ENCODE measurements at regions not wholly inside any gene's neighbourhood (a gene's known extent, or its start where the extent isn't known, plus 50 kb on each side); places are given as distances from the start of the nearest gene placed in this dataset.
"Not testable (repeated sequence)": the region's sequence is repeated elsewhere in the genome, so short reads cannot be mapped to it uniquely, and the experiment has no call there.

DNA sequence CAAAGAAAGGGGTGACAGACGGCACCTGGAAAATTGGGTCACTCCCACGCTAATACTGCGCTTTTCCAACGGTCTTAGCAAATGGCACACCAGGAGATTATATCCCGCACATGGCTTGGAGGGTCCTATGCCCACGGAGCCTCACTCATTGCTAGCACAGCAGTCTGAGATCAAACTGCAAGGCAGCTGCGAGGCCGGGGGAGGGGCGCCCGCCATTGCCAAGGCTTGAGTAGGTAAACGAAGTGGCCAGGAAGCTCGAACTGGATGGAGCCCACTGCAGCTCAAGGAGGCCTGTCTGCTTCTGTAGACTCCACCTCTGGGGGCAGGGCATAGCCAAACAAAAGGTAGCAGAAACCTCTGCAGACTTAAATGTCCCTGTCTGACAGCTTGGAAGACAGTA, 676.8 kb downstream of the BCKDHB start:
- TF ChIP-seq, protein P1, sequence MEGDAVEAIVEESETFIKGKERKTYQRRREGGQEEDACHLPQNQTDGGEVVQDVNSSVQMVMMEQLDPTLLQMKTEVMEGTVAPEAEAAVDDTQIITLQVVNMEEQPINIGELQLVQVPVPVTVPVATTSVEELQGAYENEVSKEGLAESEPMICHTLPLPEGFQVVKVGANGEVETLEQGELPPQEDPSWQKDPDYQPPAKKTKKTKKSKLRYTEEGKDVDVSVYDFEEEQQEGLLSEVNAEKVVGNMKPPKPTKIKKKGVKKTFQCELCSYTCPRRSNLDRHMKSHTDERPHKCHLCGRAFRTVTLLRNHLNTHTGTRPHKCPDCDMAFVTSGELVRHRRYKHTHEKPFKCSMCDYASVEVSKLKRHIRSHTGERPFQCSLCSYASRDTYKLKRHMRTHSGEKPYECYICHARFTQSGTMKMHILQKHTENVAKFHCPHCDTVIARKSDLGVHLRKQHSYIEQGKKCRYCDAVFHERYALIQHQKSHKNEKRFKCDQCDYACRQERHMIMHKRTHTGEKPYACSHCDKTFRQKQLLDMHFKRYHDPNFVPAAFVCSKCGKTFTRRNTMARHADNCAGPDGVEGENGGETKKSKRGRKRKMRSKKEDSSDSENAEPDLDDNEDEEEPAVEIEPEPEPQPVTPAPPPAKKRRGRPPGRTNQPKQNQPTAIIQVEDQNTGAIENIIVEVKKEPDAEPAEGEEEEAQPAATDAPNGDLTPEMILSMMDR (IDR thresholded peaks at IDR 0.05), result not testable (repeated sequence)
- TF ChIP-seq TEAD1 (CRISPR knock-in tag; IDR thresholded peaks at IDR 0.05); TCF7 (CRISPR knock-in tag; IDR thresholded peaks at IDR 0.05; ENCODE audit: low read depth); NFYB (CRISPR knock-in tag; conservative IDR thresholded peaks at IDR 0.05; ENCODE audit: low read depth); ZNF317 (CRISPR knock-in tag; IDR thresholded peaks at IDR 0.05; ENCODE audit: borderline replicate concordance, low read depth): not testable (repeated sequence)
- TF ChIP-seq, protein P2, sequence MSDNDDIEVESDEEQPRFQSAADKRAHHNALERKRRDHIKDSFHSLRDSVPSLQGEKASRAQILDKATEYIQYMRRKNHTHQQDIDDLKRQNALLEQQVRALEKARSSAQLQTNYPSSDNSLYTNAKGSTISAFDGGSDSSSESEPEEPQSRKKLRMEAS (CRISPR knock-in tag; IDR thresholded peaks at IDR 0.05), result not testable (repeated sequence)
- TF ChIP-seq, protein P3, sequence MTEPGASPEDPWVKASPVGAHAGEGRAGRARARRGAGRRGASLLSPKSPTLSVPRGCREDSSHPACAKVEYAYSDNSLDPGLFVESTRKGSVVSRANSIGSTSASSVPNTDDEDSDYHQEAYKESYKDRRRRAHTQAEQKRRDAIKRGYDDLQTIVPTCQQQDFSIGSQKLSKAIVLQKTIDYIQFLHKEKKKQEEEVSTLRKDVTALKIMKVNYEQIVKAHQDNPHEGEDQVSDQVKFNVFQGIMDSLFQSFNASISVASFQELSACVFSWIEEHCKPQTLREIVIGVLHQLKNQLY (CRISPR knock-in tag; IDR thresholded peaks at IDR 0.05), result not testable (repeated sequence)
- TF ChIP-seq, protein P4, sequence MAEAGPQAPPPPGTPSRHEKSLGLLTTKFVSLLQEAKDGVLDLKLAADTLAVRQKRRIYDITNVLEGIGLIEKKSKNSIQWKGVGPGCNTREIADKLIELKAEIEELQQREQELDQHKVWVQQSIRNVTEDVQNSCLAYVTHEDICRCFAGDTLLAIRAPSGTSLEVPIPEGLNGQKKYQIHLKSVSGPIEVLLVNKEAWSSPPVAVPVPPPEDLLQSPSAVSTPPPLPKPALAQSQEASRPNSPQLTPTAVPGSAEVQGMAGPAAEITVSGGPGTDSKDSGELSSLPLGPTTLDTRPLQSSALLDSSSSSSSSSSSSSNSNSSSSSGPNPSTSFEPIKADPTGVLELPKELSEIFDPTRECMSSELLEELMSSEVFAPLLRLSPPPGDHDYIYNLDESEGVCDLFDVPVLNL (CRISPR knock-in tag; IDR thresholded peaks at IDR 0.05; ENCODE audit: borderline replicate concordance, low read depth), result not testable (repeated sequence)

Measured in WTC11 (cell line).